Vagina (tissue), 2 donors: ENCODE measurements at regions not wholly inside any gene's neighbourhood (a gene's known extent, or its start where the extent isn't known, plus 50 kb on each side); places are given as distances from the start of the nearest gene placed in this dataset.

Source experiments
- CTCF ChIP-seq, 3 experiments: fragments of 450-650 bp in 2 of 3; fragments of 200-600 bp in 1 of 3; sonication (generic) in 1 of 3; IDR thresholded peaks; one replicate each; pipeline ENCODE4 v1.5.1; 2017 to 2019; ENCODE audit warnings: antibody characterized with exemption in 3 of 3, mild to moderate bottlenecking in 2 of 3, moderate library complexity in 2 of 3
- POLR2A ChIP-seq, 2 donors: fragments of 450-650 bp; IDR thresholded peaks; one replicate each; pipeline ENCODE4 v1.6.1; 2017; ENCODE audit warnings: antibody characterized with exemption in 2 of 2, mild to moderate bottlenecking in 2 of 2, moderate library complexity in 2 of 2
- POLR2AphosphoS5 ChIP-seq, 2 donors: sonication (generic); formaldehyde crosslinking; IDR thresholded peaks; one replicate each; pipeline ENCODE4 v1.9.0; 2017; ENCODE audit warnings: antibody characterized with exemption in 2 of 2, mild to moderate bottlenecking in 2 of 2, low read depth in 1 of 2; ENCODE audit not compliant: insufficient read depth in 1 of 2

DNA sequence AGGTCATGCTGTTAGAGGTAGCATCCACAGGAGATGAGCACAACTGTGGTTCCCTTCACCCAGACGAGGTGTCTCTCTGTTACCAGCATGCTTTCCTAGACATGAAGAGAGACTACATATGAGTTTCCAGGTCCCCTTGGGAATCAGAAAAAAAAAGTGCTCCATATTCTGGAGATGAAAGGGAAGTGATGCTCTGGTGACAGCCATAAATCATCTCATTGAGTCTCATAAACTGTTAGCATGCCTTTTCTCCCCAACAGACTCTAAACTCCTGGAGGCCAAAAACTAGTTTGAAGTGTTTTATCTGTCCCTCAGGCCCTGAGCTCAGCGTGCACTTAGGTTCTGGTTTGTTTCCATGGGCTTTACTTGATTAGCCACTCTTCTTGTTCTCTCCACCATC is 124.6 kb upstream of the CREB1 start:
- TF ChIP-seq POLR2AphosphoS5 (IDR thresholded peaks at IDR 0.05; ENCODE audit: insufficient read depth in 1 of 2, low read depth in 1 of 2) (no peak), CTCF (IDR thresholded peaks at IDR 0.05) (no peak), POLR2A (IDR thresholded peaks at IDR 0.05) (no peak)
